ENCODE measurements at regions not wholly inside any gene's neighbourhood (a gene's known extent, or its start where the extent isn't known, plus 50 kb on each side); places are given as distances from the start of the nearest gene placed in this dataset.

DNA sequence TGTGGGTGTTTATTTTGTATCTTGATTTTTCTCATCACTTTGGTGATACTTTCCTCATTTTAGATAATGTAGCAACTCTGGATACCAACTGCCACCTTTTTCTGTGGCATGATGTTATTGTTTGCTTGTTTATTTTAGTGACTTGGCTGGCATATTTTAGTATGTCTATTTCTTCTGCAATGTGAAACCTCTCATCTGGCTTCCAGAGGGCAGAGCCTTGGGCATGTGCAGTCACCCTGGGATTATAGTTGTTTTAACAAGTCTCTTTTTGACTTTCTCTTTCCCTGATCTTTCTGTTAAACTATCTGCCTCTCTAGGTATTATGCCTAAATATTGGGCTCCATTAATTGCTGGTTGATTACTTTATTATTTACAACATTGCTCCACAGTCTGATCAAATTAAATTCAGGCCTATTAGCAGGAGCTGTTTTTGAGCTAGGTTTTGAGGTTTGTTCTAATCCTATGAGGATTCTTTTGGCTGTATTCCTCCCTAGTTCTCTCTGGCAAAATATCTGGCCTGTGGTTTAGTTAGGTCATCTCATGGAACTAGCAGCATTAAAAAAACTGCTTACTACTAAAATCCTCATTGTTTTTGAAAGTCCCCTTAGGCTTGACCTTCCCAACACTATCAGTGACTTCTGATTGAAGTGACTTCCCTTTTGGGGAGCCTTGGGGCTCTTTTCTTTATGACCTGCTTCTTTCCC, 86.4 kb upstream of the FAM78B start:
- Histone ChIP-seq H3K36me3 (ENCODE audit: control insufficient read depth in 1 of 2, insufficient read depth in 2 of 2, low read depth in 1 of 2, low read length in 2 of 2) (no peaks in the 10 kb centered on the region), H3K27me3 (ENCODE audit: control insufficient read depth in 1 of 2, insufficient read depth in 1 of 2, low read length in 2 of 2) (no peaks in the 10 kb centered on the region), H3K9ac (ENCODE audit: low read length) (no peak overlapping the region), H4K91ac (ENCODE audit: low read length) (no peak overlapping the region), H2AK5ac (ENCODE audit: low read length, severe bottlenecking) (no peak overlapping the region), H4K8ac (ENCODE audit: low read length) (no peak overlapping the region), H3K27ac (ENCODE audit: low read length, poor library complexity, severe bottlenecking) (no peak overlapping the region), H3K4me1 (ENCODE audit: control insufficient read depth, insufficient read depth, low read depth, low read length) (no peaks in the 10 kb centered on the region), H3K4me3 (ENCODE audit: insufficient read depth in 1 of 2, low read depth in 1 of 2, low read length in 2 of 2) (no peak overlapping the region), H2BK120ac (ENCODE audit: low read depth, low read length) (no peak overlapping the region), H2BK15ac (ENCODE audit: low read depth, poor library complexity, severe bottlenecking) (no peak overlapping the region), H2BK12ac (ENCODE audit: low read length in 2 of 2) (no peak overlapping the region), H2AFZ (ENCODE audit: low read depth, low read length) (no peak overlapping the region), H3K18ac (ENCODE audit: low read depth in 1 of 2, low read length in 2 of 2) (no peak overlapping the region), H2BK5ac (ENCODE audit: low read depth, low read length, poor library complexity, severe bottlenecking) (no peak overlapping the region), H3K9me3 (ENCODE audit: control insufficient read depth, low read length) (peaks cover 4% of the 10 kb centered on the region), H3K23ac (ENCODE audit: low read length in 2 of 2) (no peak overlapping the region), H3K79me1 (replicated peaks; ENCODE audit: low read length, poor library complexity, severe bottlenecking) (no peaks in the 10 kb centered on the region), H3K4ac (ENCODE audit: low read depth in 1 of 2, low read length in 2 of 2) (no peak overlapping the region), H3K14ac (ENCODE audit: low read length in 2 of 2) (no peak overlapping the region), H3K4me2 (ENCODE audit: low read length, poor library complexity, severe bottlenecking) (no peak overlapping the region)
- no peak for DNase-seq

DNA sequence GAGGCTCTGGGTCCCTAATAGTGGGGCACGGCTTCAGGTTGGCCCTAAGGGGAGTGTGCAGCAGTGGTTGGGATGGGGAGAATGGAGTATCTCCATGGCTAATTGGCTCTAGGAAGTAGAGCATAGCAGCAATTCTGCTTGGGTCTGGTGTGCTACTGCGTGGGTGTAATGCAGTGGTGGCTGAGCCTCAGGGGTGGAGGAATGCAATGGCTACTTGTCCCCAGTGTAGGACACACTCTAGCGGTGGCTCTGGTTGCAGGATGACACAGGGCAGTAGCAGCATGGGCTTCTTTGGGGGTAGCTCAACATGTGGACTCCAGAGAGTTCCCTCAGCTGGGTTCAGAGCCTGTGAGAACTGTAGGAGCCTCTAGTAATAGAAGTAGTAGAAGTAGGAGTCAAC, 91.2 kb upstream of the FAM78B start:
- Histone ChIP-seq H4K91ac (ENCODE audit: low read length) (no peak overlapping the region), H4K8ac (ENCODE audit: low read length) (no peak overlapping the region), H3K27ac (ENCODE audit: low read length, poor library complexity, severe bottlenecking) (no peak overlapping the region), H3K4me3 (ENCODE audit: insufficient read depth in 1 of 2, low read depth in 1 of 2, low read length in 2 of 2) (no peak overlapping the region), H3K9ac (ENCODE audit: low read length) (no peak overlapping the region), H3K4ac (ENCODE audit: low read depth in 1 of 2, low read length in 2 of 2) (no peak overlapping the region), H3K4me1 (ENCODE audit: control insufficient read depth, insufficient read depth, low read depth, low read length) (no peaks in the 10 kb centered on the region), H3K79me1 (replicated peaks; ENCODE audit: low read length, poor library complexity, severe bottlenecking) (no peaks in the 10 kb centered on the region), H2BK12ac (ENCODE audit: low read length in 2 of 2) (no peak overlapping the region), H3K36me3 (ENCODE audit: control insufficient read depth in 1 of 2, insufficient read depth in 2 of 2, low read depth in 1 of 2, low read length in 2 of 2) (no peaks in the 10 kb centered on the region), H3K9me3 (ENCODE audit: control insufficient read depth, low read length) (peaks cover 4% of the 10 kb centered on the region), H3K14ac (ENCODE audit: low read length in 2 of 2) (no peak overlapping the region), H3K27me3 (ENCODE audit: control insufficient read depth in 1 of 2, insufficient read depth in 1 of 2, low read length in 2 of 2) (no peaks in the 10 kb centered on the region), H3K4me2 (ENCODE audit: low read length, poor library complexity, severe bottlenecking) (no peak overlapping the region), H2AFZ (ENCODE audit: low read depth, low read length) (no peak overlapping the region), H2BK120ac (ENCODE audit: low read depth, low read length) (no peak overlapping the region), H2AK5ac (ENCODE audit: low read length, severe bottlenecking) (no peak overlapping the region), H3K23ac (ENCODE audit: low read length in 2 of 2) (no peak overlapping the region), H2BK15ac (ENCODE audit: low read depth, poor library complexity, severe bottlenecking) (no peak overlapping the region), H2BK5ac (ENCODE audit: low read depth, low read length, poor library complexity, severe bottlenecking) (no peak overlapping the region), H3K18ac (ENCODE audit: low read depth in 1 of 2, low read length in 2 of 2) (no peak overlapping the region)
- WGBS: 61% methylated on average over 3 of the region's 3 CpGs
- DNase-seq: no peak

DNA sequence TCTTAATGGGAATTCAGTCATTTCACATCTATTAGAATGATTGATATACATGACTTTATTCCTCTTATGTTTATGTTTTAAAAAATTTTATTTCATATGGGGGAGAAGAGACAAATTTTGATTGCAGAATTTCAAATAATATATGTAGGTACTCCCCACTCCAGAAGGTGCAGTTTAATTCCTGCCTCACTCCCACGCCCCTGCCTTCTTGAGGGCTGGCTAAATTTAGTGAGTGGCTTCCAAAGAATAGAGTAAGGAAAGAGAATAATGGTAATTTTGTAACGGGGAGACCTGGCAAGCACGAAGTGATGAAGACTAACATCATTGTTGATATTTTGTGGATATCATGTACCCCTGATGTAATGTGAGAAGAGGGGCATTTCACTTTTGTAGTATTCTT, 94.7 kb upstream of the FAM78B start:
- H2BK120ac ChIP-seq (ENCODE audit: low read depth, low read length): no peak overlapping the region
- H3K4me1 ChIP-seq (ENCODE audit: control insufficient read depth, insufficient read depth, low read depth, low read length): no peaks in the 10 kb centered on the region
- no peak overlapping the region for H3K18ac ChIP-seq (ENCODE audit: low read depth in 1 of 2, low read length in 2 of 2)
- H3K4me2 ChIP-seq (ENCODE audit: low read length, poor library complexity, severe bottlenecking): no peak overlapping the region
- H3K36me3 ChIP-seq (ENCODE audit: control insufficient read depth in 1 of 2, insufficient read depth in 2 of 2, low read depth in 1 of 2, low read length in 2 of 2): no peaks in the 10 kb centered on the region
- no peak overlapping the region for H3K9ac ChIP-seq (ENCODE audit: low read length)
- no peak overlapping the region for H2AK5ac ChIP-seq (ENCODE audit: low read length, severe bottlenecking)
- H3K4ac ChIP-seq (ENCODE audit: low read depth in 1 of 2, low read length in 2 of 2): no peak overlapping the region
- 70% methylated on average over 3 of the region's 3 CpGs for WGBS
- no peak for DNase-seq
- H3K79me1 ChIP-seq (replicated peaks; ENCODE audit: low read length, poor library complexity, severe bottlenecking): no peaks in the 10 kb centered on the region
- H3K4me3 ChIP-seq (ENCODE audit: insufficient read depth in 1 of 2, low read depth in 1 of 2, low read length in 2 of 2): no peak overlapping the region
- no peak overlapping the region for H2BK5ac ChIP-seq (ENCODE audit: low read depth, low read length, poor library complexity, severe bottlenecking)
- no peak overlapping the region for H3K23ac ChIP-seq (ENCODE audit: low read length in 2 of 2)
- no peak overlapping the region for H4K91ac ChIP-seq (ENCODE audit: low read length)
- H3K27me3 ChIP-seq (ENCODE audit: control insufficient read depth in 1 of 2, insufficient read depth in 1 of 2, low read length in 2 of 2): no peaks in the 10 kb centered on the region
- H4K8ac ChIP-seq (ENCODE audit: low read length): no peak overlapping the region
- H3K14ac ChIP-seq (ENCODE audit: low read length in 2 of 2): no peak overlapping the region
- no peak overlapping the region for H2AFZ ChIP-seq (ENCODE audit: low read depth, low read length)
- H2BK12ac ChIP-seq (ENCODE audit: low read length in 2 of 2): no peak overlapping the region
- H2BK15ac ChIP-seq (ENCODE audit: low read depth, poor library complexity, severe bottlenecking): no peak overlapping the region
- no peak overlapping the region for H3K27ac ChIP-seq (ENCODE audit: low read length, poor library complexity, severe bottlenecking)
- peaks cover 9% of the 10 kb centered on the region for H3K9me3 ChIP-seq (ENCODE audit: control insufficient read depth, low read length)

DNA sequence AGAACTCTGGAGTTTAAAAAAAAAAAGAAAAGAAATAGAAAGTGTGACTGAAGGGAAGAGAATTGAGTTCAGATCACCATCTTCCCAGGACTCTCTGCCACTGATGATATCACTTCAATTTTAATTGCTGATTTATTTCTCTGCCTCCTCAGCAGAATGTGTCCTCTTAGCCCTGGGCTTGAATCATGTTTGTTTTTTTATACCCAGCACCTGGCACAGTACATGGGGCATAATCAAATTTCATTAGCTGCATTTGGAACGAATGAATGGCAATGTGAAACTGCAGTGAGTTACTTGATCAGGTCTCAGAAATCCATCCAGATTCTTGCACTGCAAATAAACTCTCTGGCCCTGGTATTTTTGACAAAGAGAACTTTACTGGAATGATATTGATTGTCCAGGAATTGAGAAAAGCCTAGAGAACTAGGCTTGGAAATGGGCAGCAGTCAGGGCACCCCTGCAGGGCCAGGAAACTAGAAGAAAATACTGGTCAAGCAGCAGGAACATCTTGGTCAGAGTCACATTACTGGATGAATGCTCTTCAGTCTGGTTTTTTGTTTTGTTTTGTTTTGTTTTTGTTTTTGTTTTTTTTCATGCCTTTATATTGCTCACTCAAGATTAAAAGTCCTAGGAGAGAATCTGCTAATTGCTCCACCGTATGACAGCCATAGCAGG, 103.8 kb upstream of the FAM78B start:
- Histone ChIP-seq H3K18ac (ENCODE audit: low read depth in 1 of 2, low read length in 2 of 2) (no peak overlapping the region), H3K4ac (ENCODE audit: low read depth in 1 of 2, low read length in 2 of 2) (no peak overlapping the region), H3K9me3 (ENCODE audit: control insufficient read depth, low read length) (peaks cover 2% of the 10 kb centered on the region), H3K79me1 (replicated peaks; ENCODE audit: low read length, poor library complexity, severe bottlenecking) (no peaks in the 10 kb centered on the region), H3K4me2 (ENCODE audit: low read length, poor library complexity, severe bottlenecking) (no peak overlapping the region), H3K4me3 (ENCODE audit: insufficient read depth in 1 of 2, low read depth in 1 of 2, low read length in 2 of 2) (no peak overlapping the region), H2BK5ac (ENCODE audit: low read depth, low read length, poor library complexity, severe bottlenecking) (no peak overlapping the region), H2BK120ac (ENCODE audit: low read depth, low read length) (no peak overlapping the region), H3K23ac (ENCODE audit: low read length in 2 of 2) (no peak overlapping the region), H3K14ac (ENCODE audit: low read length in 2 of 2) (no peak overlapping the region), H2BK12ac (ENCODE audit: low read length in 2 of 2) (no peak overlapping the region), H3K36me3 (ENCODE audit: control insufficient read depth in 1 of 2, insufficient read depth in 2 of 2, low read depth in 1 of 2, low read length in 2 of 2) (no peaks in the 10 kb centered on the region), H4K8ac (ENCODE audit: low read length) (no peak overlapping the region), H4K91ac (ENCODE audit: low read length) (no peak overlapping the region), H3K9ac (ENCODE audit: low read length) (no peak overlapping the region), H3K4me1 (ENCODE audit: control insufficient read depth, insufficient read depth, low read depth, low read length) (no peaks in the 10 kb centered on the region), H3K27me3 (ENCODE audit: control insufficient read depth in 1 of 2, insufficient read depth in 1 of 2, low read length in 2 of 2) (no peaks in the 10 kb centered on the region), H3K27ac (ENCODE audit: low read length, poor library complexity, severe bottlenecking) (no peak overlapping the region), H2AK5ac (ENCODE audit: low read length, severe bottlenecking) (no peak overlapping the region), H2AFZ (ENCODE audit: low read depth, low read length) (no peak overlapping the region), H2BK15ac (ENCODE audit: low read depth, poor library complexity, severe bottlenecking) (no peak overlapping the region)
- WGBS: 62% methylated on average over 2 of the region's 2 CpGs
- no peak for DNase-seq

All from mesenchymal stem cell (in vitro differentiated cells and primary cell).